ENCODE measurements at regions not wholly inside any gene's neighbourhood (a gene's known extent, or its start where the extent isn't known, plus 50 kb on each side); places are given as distances from the start of the nearest gene placed in this dataset.

DNA sequence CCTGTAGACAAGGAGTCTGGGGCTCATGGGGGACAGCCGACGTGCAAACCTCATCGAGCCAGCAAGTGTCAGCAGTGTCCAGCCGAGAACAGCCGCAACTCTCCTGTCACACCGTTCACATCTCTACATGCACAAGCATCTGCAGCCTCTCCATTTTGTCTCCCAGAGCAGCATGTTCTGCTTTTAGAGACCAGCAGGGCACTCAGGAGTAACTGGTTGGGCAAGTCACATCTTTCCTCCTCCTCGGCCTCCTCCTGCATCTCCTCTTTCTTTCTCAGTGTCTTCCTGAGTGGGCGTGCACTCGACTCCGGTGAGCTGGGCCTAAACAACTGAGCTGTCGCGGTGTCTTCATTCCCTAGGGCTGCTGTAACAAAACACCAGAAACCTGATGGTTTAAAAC lies 249.9 kb downstream of the SH3BP4 start:
- Histone ChIP-seq H3K27ac (no peak overlapping the region), H3K4me3 (no peak overlapping the region), H3K9me3 (no peaks in the 10 kb centered on the region), H3K27me3 (no peaks in the 10 kb centered on the region), H3K36me3 (no peaks in the 10 kb centered on the region), H3K4me1 (no peaks in the 10 kb centered on the region)
- no peak for DNase-seq (ENCODE audit: low spot score in 2 of 2)
- TF ChIP-seq POLR2AphosphoS5 (IDR thresholded peaks at IDR 0.05) (no peak), POLR2A (IDR thresholded peaks at IDR 0.05) (no peak)
- TF ChIP-seq, protein P1, sequence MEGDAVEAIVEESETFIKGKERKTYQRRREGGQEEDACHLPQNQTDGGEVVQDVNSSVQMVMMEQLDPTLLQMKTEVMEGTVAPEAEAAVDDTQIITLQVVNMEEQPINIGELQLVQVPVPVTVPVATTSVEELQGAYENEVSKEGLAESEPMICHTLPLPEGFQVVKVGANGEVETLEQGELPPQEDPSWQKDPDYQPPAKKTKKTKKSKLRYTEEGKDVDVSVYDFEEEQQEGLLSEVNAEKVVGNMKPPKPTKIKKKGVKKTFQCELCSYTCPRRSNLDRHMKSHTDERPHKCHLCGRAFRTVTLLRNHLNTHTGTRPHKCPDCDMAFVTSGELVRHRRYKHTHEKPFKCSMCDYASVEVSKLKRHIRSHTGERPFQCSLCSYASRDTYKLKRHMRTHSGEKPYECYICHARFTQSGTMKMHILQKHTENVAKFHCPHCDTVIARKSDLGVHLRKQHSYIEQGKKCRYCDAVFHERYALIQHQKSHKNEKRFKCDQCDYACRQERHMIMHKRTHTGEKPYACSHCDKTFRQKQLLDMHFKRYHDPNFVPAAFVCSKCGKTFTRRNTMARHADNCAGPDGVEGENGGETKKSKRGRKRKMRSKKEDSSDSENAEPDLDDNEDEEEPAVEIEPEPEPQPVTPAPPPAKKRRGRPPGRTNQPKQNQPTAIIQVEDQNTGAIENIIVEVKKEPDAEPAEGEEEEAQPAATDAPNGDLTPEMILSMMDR (IDR thresholded peaks at IDR 0.05) = no peak
- intact Hi-C loops (cut with DNase I; ENCODE audit: low total_unique reads) = no loop called here

DNA sequence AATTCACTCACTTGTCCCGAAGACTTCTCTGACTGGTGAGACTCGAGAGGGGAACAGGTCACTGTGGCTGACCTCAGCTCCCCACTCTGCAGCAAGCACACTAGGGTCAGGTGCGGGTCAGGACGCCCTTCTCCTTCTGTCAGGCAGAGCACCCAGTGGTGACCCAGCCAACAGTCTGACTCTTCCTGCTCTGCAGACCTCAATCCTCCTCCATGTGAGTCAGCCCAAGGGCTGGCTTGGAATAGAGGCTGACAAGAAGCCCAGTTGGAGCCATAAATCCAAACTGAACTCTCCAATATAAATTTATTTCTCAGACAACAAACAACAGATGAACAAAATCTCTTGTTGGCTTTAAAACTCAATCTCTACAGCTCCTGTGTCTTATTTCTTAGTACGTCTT lies 253.1 kb downstream of the SH3BP4 start:
- intact Hi-C loops (cut with DNase I; ENCODE audit: low total_unique reads) = no loop called here
- Histone ChIP-seq H3K4me1 (no peaks in the 10 kb centered on the region), H3K9me3 (no peaks in the 10 kb centered on the region), H3K27ac (no peak overlapping the region), H3K27me3 (peaks cover 0 to 2% of the 10 kb centered on the region in 2 donors), H3K4me3 (no peak overlapping the region), H3K36me3 (no peaks in the 10 kb centered on the region)
- TF ChIP-seq POLR2A (IDR thresholded peaks at IDR 0.05) (no peak), POLR2AphosphoS5 (IDR thresholded peaks at IDR 0.05) (no peak)
- TF ChIP-seq, protein P1 (IDR thresholded peaks at IDR 0.05) = no peak
- DNase-seq (ENCODE audit: low spot score in 2 of 2) = no peak

DNA sequence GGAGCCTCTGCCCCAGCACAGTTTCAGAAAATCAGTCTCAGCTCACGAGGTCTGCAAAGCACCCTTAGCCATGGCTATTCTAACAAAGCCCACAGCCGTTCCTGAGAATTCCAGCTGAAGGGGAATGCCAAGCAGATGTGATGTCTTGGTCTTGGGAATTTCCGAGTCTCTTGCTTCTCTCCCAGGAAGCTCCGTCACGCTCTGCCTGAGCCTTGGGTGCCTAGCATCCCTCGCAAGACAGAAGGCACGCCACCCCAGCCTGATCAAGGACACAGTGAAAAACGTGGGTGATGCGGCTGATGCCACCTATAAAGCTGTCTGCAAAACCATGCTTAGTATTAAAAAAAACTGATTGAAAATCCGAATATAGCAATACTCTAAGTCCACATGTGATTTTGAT lies 254.6 kb downstream of the SH3BP4 start:
- DNase-seq (ENCODE audit: low spot score in 2 of 2) = no peak
- Histone ChIP-seq H3K36me3 (no peaks in the 10 kb centered on the region), H3K4me1 (no peaks in the 10 kb centered on the region), H3K4me3 (no peak overlapping the region), H3K27ac (no peak overlapping the region), H3K9me3 (no peaks in the 10 kb centered on the region), H3K27me3 (peaks cover 0 to 2% of the 10 kb centered on the region in 2 donors)
- intact Hi-C loops (cut with DNase I; ENCODE audit: low total_unique reads) = no loop called here
- TF ChIP-seq POLR2AphosphoS5 (IDR thresholded peaks at IDR 0.05) (no peak), POLR2A (IDR thresholded peaks at IDR 0.05) (no peak)
- TF ChIP-seq, protein P1 (IDR thresholded peaks at IDR 0.05) = no peak

DNA sequence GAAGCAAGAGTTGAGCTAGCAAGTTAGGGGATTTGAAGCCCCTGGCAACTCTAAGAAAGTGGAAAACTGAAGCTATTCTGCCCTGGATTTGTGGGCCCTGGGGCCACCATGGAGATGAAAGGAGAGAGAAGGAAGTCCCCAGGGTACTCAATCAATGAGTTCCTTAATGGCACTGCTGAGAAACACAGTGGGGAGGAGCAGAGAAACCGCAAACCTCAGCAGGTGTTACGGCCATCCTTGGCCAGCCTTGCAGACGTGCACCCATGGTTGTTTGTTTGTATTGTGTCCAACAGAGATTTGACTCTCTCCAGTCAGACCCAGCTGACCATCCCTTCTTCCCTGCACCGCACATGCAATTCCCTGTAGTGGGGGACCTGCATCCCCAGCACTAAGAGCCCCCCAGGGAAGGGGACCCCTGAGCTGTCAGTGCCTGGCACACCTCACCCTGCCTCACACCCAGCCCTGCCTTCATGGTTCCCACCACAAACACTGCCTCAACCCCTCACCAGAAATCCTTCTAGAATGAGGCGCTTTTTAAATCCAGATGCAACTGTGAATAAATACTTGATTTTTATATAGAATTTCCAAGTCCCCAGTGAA lies 255.3 kb downstream of the SH3BP4 start:
- Histone ChIP-seq H3K4me3 (no peak overlapping the region), H3K36me3 (no peaks in the 10 kb centered on the region), H3K27me3 (peaks cover 0 to 2% of the 10 kb centered on the region in 2 donors), H3K9me3 (no peaks in the 10 kb centered on the region), H3K4me1 (no peaks in the 10 kb centered on the region), H3K27ac (no peak overlapping the region)
- intact Hi-C loops (cut with DNase I; ENCODE audit: low total_unique reads) = no loop called here
- no peak for TF ChIP-seq POLR2AphosphoS5 (IDR thresholded peaks at IDR 0.05)
- TF ChIP-seq, protein P1 (IDR thresholded peaks at IDR 0.05) = no peak
- TF ChIP-seq POLR2A (IDR thresholded peaks at IDR 0.05) = no peak
- DNase-seq (ENCODE audit: low spot score in 2 of 2) = no peak

DNA sequence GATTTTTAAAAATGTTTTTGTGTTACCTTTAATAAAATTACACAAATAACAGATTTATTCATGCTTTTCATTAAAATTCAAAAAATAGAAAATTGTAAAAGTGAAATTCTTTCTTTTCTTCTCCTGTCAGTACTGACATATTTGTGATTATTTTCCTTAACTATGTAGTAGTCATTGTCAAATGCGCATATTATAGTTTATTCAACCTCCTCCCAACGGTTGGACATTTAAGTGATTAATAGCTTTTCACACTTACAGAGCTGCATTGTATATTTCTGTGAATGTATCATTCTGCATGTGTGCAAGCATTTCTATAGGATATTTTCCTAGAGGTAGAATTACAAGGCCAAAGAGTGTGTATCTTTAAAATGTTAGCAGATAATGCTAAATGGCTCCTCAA lies 259.2 kb downstream of the SH3BP4 start:
- TF ChIP-seq POLR2A (IDR thresholded peaks at IDR 0.05) (no peak), POLR2AphosphoS5 (IDR thresholded peaks at IDR 0.05) (no peak)
- TF ChIP-seq, protein P1 (IDR thresholded peaks at IDR 0.05) = no peak
- Histone ChIP-seq H3K9me3 (no peaks in the 10 kb centered on the region), H3K4me3 (no peak overlapping the region), H3K27me3 (peaks cover 0 to 2% of the 10 kb centered on the region in 2 donors), H3K27ac (no peak overlapping the region), H3K36me3 (no peaks in the 10 kb centered on the region), H3K4me1 (no peaks in the 10 kb centered on the region)
- no peak for DNase-seq (ENCODE audit: low spot score in 2 of 2)
- intact Hi-C loops (cut with DNase I; ENCODE audit: low total_unique reads) = no loop called here

All from breast epithelium (tissue), 4 donors.